ENCODE measurements at regions not wholly inside any gene's neighbourhood (a gene's known extent, or its start where the extent isn't known, plus 50 kb on each side); places are given as distances from the start of the nearest gene placed in this dataset.
"Not testable (repeated sequence)": the region's sequence is repeated elsewhere in the genome, so short reads cannot be mapped to it uniquely, and the experiment has no call there.

DNA sequence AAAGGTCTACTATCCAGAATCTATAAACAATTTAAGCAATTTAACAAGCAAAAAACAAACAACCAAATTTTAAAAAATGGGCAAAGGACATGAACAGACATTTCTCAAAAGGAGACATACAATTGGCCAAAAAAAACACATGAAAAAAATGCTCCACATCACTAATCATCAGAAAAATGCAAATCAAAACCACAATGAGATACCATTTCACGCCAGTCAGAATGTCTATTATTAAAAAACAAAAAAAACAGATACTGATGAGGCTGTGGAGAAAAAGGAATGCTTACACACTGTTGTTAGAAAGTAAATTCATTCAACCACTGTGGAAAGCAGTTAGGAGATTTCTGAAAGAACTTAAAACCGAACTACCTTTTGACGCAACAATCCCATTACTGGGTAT lies 66.4 kb upstream of the SESTD1 start:
- no peak for DNase-seq

DNA sequence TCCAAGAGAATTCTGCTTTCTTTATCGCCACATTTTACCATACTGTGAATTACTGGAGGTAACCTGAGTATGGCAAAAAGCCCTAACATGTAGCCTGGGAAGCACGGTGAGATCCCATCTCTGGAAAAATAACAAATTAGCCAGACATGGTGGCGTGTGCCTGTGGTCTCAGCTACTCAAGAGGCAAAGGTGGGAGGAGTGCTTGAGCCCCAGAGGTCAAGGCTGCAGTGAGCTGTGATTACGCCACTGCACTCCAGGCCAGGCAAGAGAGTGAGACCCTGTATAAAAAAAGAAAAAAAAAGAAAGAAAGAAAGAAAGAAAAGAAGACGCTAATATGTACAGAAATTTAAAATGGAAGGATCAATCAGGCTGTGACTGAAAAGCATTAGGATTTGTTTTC lies 57.7 kb upstream of the SESTD1 start:
- DNase-seq, result no peak

DNA sequence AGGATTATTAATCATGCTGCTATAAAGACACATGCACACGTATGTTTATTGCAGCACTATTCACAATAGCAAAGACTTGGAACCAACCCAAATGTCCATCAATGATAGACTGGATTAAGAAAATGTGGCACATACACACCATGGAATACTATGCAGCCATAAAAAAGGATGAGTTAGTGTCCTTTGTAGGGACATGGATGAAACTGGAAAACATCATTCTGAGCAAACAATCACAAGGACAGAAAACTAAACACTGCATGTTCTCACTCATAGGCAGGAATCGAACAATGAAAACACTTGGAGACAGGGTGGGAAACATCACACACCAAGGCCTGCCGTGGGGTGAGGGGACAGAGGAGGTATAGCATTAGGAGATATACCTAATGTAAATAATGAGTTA lies 56.4 kb upstream of the SESTD1 start:
- DNase-seq, result not testable (repeated sequence)

DNA sequence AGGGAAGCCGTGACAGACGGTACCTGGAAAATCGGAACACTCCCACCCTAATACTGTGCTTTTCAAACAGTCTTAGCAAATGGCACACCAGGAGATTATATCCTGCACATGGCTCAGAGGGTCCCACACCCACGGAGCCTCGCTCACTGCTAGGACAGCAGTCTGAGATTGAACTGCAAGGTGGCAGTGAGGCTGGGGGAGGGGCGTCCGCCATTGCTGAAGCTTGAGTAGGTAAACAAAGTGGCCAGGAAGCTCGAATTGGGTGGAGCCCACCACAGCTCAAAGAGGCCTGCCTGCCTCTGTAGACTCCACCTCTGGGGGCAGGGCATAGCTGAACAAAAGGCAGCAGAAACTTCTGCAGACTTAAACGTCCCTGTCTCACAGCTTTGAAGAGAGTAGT lies 50.1 kb upstream of the SESTD1 start:
- not testable (repeated sequence) for DNase-seq

Measured in left kidney (tissue), 1 donor.